NCI-H2196 treated with DMSO at 0.1 percent for 48 hours (cell line): ENCODE measurements at regions not wholly inside any gene's neighbourhood (a gene's known extent, or its start where the extent isn't known, plus 50 kb on each side); places are given as distances from the start of the nearest gene placed in this dataset.

Experiments
- DNase-seq: peaks from one replicate; lab custom pipeline; 2025; ENCODE audit not compliant: unreplicated experiment; lab: John Stamatoyannopoulos, UW

GRCh38 chr18:45373286-45373880 lies 241.9 kb upstream of the SLC14A2 start:
- no peak for DNase-seq

- no peak for DNase-seq
Measured at GRCh38 chr18:45374236-45374635, 241.0 kb upstream of the SLC14A2 start.

GRCh38 chr18:45374878-45375630 lies 240.2 kb upstream of the SLC14A2 start:
- no peak for DNase-seq

- no peak for DNase-seq
Measured at GRCh38 chr18:45376193-45376592, 239.1 kb upstream of the SLC14A2 start.

- DNase-seq: no peak
Measured at GRCh38 chr18:45378308-45378707, 237.0 kb upstream of the SLC14A2 start.

- DNase-seq: no peak
Measured at GRCh38 chr18:45378933-45379332, 236.3 kb upstream of the SLC14A2 start.

- DNase-seq: no peak
Measured at GRCh38 chr18:45379903-45380302, 235.4 kb upstream of the SLC14A2 start.

- no peak for DNase-seq
Measured at GRCh38 chr18:45381282-45381681, 234.0 kb upstream of the SLC14A2 start.

GRCh38 chr18:45383228-45383627 lies 232.0 kb upstream of the SLC14A2 start:
- DNase-seq: no peak

- peak; percentile 10 for DNase-seq
Measured at GRCh38 chr18:45384137-45384961, 230.9 kb upstream of the SLC14A2 start.

- no peak for DNase-seq
Measured at GRCh38 chr18:45384962-45385315, 230.3 kb upstream of the SLC14A2 start.

GRCh38 chr18:45386041-45386655 lies 229.1 kb upstream of the SLC14A2 start:
- DNase-seq: no peak

GRCh38 chr18:45387229-45387628 lies 228.0 kb upstream of the SLC14A2 start:
- DNase-seq: no peak

GRCh38 chr18:45398448-45398847 lies 216.8 kb upstream of the SLC14A2 start:
- DNase-seq: no peak

GRCh38 chr18:45399146-45399545 lies 216.1 kb upstream of the SLC14A2 start:
- DNase-seq: no peak

- DNase-seq: no peak
Measured at GRCh38 chr18:45399643-45400042, 215.6 kb upstream of the SLC14A2 start.

GRCh38 chr18:45402485-45403056 lies 212.7 kb upstream of the SLC14A2 start:
- no peak for DNase-seq

GRCh38 chr18:45403341-45404049 lies 211.8 kb upstream of the SLC14A2 start:
- no peak for DNase-seq

- DNase-seq: no peak
Measured at GRCh38 chr18:45408218-45408617, 207.1 kb upstream of the SLC14A2 start.

- DNase-seq: no peak
Measured at GRCh38 chr18:45409971-45410370, 205.3 kb upstream of the SLC14A2 start.

GRCh38 chr18:45412577-45412976 lies 202.7 kb upstream of the SLC14A2 start:
- DNase-seq: no peak
